ENCODE measurements at regions not wholly inside any gene's neighbourhood (a gene's known extent, or its start where the extent isn't known, plus 50 kb on each side); places are given as distances from the start of the nearest gene placed in this dataset.
"Not testable (repeated sequence)": the region's sequence is repeated elsewhere in the genome, so short reads cannot be mapped to it uniquely, and the experiment has no call there.

DNA sequence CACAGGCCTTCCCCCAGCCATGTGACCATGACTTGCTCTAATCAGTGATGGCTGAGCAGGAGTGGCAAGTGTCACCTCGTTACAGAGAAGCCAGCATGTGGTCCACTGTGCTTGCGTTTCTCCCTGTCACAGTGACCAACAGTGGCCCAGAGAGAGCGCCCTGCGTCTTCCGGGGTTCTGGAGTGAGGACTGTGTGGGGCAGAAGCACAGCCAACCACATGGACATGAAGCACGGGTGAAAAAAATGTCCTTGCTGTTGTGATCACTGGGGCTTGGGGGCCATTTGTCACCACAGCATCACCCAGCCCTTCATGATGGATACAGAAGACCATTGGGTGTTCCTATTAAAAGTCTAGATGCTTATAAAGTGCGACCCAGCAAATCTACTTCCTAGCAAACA is 174.6 kb upstream of the C14orf180 start:
- no peak for DNase-seq

DNA sequence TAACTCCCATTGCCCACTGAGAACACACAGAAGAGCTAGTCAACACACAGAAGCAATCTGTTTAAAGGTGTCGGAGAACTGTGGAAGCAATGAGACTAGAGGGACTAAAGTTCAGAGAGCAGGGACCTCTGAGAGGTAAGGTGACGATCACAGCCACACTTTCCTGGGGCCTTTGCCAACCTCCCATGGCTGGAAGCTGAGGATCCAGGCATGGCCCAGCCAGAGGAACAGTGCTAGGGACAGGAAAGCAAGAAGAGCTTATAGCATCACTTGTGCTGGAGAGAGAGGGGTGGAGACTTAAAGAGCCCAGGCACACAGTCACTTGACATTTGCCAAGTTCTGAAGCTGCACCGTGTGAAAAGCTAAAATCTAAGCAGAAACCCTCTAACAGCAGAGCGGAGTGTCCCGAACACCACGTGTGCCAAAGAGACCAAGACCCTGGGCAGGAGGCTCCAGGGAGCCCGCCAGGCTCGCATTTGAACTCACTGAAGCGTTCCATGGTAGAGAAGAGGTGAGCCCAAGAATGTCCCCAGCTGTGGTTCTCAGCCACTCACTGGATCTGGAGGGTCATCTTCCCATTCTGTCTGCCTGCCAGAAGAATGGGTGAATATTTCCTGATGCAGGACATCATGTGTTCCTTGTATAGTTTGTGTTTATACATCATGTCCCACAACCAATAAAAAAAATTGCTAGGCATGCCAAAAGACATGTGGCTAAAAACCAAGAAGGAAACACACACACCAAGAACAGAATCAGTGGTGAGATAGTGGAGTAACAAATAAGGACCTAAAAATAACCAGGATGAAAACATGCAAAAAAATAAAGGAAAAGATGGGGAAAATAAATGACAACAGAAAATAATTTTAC is 174.0 kb upstream of the C14orf180 start:
- no peak for DNase-seq

DNA sequence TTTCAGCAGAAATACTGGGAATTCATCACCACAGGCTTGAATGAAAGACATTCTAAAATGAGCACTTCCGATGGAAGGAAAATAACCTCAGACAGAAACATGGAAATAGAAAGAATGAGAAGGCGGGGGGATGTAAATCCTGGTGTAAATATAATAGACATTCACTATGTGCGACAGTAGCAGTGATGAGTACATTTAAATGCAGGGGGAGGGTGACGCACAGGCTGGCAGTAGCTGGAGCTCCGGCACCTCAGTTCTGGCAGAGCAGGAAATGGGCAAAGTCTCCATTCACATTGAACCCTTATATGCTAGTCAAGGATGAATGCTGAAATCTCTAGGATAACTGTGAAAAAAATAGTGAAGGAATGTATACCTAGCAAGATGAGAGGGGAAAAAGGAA is 172.7 kb upstream of the C14orf180 start:
- DNase-seq: no peak

DNA sequence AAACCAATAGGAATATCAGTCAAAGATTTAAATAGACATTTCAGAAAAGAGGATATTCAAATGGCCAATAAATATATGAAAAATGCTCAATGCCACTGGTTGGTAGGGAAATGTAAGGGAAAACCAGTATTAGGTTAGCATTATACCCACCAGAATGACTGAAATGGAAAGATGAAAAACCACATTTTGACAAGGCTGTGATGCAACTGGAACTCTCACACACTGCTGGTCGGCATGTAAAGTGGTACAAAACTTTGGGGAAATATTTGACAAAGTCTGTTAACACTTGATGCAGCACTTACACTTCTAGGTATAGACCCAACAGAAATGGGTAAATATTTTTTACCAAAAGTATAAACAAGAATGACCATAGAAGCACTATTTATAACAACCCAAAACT is 163.2 kb upstream of the C14orf180 start:
- DNase-seq: no peak

DNA sequence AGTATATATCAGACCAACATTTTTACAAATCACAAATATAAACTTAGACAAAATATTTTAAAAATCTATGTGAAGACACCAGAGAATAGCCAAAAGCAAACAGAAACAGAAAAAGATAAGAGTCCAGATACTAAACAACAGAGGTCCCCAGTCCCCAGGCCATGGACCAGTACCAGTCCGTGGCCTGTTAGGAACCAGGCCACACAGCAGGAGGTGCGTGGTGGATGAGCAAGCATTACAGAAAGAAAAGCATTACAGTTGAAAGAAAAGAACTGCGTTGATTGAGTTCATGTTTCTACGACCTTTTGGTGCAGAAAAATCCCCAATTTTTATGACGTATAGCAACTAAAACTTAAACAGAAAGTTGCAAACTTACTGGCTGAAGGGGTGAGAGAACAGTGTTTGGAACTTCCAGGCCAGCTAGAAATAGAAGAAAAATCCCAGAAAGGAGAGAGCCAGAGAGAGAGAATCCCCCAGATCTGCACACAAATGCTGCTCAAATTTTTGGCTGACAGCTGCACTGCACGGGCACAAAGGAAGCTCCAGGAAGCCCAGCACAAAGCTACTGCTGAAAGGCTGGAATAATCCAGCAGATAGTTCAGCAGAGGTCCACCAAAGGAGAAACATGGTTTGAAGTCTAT is 159.6 kb upstream of the C14orf180 start:
- DNase-seq: no peak

DNA sequence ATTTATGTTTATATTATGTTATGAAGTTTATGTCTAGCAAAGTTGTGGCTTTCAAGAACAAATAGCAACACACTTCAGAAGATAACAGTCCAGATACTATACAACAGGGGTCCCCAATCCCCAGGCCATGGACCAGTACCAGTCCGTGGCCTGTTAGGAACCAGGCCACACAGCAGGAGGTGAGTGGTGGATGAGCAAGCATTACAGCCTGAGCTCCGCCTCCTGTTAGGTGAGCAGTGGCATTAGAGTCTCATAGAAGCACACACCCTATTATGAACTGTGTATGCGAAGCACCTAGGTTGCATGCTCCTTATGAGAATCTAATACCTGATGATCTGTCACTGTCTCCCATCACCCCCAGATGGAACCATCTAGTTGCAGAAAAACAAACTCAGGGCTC is 159.0 kb upstream of the C14orf180 start:
- not testable (repeated sequence) for DNase-seq

DNA sequence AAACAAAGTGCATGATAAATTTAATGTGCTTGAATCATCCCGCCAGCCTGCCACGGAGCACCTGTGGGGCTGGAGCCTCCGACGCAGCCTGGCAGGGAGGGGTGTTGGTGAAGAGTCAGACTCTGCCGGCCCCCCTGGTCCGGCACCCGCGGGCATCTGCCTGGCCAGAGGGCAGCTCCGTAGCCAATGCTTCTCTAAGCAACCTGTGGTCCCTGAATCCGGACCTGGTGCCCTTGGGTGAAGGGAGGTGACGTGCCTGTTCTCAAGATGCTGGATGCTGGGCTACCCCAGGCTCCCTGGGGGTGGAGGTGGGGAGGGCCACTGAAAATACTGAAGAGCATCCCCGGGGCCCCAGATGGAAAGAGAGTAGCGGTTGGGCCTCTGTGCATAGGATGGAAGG is 158.6 kb upstream of the C14orf180 start:
- no peak for DNase-seq

DNA sequence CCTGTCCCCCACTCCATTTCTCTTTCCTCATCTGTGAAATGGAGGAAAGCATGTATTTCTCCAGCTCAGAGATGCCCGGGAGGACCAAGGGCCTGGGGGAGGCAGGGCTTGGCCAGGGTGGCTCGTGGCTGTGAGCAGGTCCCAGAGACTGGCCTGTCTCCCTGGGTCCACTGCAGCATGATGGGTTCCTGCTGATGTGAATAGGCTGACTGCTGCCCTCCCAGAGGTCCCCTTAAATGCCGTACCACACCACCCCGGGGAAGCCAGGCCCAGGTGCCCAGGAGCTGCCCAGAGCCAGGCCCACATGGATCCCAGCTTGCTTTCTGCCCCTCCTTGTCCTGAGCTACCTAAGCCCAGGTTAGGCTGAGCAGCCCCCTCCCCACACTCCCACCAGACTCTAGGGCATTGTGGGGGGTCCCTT is 158.2 kb upstream of the C14orf180 start:
- DNase-seq: no peak

DNA sequence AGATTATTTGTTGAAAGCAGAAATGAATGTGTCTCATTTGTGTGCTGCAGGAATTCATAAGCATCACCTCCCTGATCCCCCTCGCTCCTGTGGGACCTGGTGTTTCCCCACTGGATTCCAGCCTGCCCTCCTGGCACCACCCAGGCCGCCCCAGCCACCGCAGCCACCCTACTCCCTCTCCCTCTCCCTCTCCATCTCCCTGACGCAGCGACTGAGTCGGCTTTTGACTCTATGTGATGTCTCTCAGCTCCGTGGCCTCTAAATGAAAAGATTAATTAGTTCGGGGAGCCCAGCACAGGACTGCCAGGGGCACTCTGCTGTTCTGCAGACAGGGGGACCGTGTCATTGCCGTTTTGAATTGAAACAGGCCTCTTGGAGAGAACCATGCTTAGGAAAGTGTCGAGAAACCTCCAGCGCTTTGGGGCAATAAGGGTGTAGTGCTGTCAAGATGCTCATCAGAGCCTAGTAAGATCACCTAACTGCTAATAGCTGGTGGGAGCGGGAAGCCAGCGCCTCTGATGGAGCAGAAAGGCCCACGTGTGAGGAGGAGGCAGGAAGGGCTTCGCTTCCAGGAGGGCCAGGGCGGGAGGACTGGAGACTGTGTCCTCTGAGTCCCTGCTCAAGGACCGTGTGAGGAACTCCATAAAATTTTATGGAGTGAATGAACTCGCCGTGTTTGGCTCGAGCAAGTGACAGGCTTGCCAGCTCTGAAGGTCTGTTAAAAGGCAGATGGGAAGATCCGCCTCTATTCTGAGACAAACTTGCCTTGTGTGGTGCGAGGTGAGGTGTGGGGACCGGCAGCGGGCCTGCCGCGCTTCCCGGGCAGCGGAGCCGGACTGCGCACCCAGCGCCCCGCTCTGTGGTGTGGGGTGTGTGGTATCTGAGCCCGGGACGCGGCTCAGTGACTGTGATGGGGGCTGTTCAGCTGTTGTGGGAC is 157.4 kb upstream of the C14orf180 start:
- DNase-seq: no peak

DNA sequence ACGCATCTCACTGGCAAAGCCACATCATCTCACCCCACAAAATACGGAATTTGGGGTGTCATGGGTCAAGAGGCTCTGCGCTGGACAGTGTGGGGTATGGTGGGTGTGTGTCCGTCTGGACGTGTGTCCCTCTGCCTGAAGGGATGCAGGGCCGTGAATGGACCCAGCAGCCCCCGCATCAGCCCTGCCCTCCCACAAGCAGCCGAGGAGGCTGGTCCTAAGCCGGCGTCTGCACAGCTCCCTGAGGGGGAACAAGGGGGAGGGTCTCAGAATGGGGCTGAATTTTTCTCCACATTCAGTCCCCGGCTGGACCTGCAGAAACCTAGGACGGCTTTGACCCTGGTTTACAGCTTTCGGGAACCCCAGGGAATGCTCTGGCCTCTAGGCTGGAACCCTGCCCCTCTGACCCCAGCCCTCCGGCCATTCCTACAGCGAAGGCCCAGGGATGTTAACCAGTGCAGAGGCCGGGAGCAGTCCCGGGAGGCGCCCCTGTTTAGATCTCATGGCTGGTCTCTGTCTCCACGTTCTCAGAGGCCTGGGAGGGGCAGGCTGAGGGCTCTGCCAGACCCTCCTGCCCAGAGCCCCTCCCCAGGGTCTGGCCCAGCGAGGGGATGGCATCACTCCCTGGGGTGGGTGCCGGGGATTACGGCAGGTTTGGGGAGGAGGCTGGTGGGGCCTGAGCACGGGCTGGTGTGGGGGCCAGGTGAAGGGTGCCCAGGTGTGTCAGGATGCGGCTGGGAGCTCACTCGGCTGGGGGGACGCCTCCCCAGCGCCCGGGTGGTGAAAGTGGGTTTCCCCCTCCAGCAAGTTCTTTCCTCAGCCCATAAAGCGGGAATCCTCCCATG is 156.5 kb upstream of the C14orf180 start:
- no peak for DNase-seq

DNA sequence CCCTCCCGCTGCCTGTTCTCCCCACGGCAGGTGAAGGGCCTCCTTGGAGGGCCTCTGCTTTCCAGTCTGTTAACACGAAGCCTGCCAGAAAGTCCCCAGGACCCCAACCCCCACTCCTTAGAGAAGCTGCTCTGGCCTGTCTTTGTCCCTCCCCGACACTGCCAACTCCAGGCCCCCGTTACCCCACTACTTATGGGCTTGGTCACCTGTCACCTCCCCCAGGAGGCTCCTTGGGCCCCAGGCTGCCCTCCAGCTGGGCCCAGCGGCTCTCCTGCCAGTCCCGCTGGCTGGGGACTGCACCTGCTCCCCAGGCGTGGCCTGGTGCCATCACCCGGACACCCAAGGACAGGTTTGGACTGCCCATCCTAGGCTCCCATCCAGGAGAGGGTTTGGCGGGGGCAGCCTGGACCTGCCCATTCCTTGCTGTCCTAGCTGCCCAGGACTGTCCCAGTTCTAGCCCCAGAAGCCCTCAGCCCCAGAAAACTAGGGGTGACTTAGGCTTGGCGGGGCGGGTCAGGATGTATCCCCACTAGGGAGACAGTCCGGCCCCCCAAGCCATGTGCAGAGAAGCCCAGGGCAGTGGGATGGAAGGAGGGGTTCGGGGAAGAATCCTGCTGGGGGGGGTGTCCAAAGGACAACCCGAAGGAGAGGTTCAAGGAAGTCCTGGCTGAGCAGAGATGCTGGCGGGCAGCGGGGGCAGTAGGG is 155.7 kb upstream of the C14orf180 start:
- DNase-seq: no peak

DNA sequence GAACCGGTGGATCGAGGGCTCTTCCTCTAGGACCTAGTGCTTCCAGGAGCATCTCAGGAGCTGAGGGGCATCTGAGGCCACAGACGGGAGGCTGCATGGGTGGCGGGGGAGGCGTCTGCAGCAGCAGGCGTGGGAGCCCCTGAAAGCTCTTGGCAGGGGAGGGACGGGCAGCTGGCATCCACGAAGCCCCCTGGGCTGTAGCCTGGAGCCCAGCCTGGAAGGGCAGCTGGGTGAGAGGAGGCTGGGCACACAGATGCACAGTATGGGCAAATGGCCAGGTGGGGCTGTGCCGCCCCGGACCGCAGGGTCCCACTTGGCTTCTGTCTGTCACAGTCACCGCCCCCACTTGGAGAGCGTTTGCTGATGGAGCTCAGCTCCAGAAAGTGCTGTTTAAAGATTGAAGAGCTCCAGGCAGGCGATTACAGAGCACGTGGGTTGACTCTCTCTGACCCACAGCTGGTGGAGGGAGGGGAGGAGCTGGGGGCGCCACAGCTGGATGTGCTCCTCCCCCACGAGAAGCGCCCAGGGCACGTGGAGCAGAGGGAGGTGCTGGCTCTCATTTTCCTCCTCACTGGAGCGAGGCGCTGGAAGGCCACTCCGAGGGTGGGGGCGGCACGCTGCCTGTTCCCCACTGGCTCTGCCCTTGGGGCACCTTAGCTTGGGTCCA is 155.0 kb upstream of the C14orf180 start:
- DNase-seq: no peak

DNA sequence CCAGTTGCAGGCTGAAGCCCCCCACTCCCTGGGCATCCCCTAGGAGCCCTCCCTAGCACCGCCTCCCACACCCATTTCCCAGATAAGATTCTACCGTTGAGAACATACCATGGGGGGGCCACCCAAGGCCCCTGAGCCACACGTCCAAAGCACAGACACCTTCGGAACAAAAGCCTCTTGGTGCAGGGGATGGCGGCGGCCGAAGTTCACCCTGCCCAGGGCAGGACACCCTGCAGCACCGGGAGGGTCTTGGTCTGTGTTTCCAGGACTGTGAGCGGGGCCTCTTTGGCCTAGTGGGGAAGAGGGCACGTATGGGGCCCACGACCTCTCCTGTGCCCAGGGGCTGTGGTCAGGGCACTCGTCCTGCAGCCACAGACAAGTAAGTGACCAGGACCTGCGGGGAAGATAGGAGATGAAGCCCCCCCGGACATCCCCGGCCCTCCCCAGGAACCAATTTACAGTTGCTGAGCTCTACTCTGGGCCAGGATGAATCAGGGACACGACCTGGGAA is 154.3 kb upstream of the C14orf180 start:
- no peak for DNase-seq

DNA sequence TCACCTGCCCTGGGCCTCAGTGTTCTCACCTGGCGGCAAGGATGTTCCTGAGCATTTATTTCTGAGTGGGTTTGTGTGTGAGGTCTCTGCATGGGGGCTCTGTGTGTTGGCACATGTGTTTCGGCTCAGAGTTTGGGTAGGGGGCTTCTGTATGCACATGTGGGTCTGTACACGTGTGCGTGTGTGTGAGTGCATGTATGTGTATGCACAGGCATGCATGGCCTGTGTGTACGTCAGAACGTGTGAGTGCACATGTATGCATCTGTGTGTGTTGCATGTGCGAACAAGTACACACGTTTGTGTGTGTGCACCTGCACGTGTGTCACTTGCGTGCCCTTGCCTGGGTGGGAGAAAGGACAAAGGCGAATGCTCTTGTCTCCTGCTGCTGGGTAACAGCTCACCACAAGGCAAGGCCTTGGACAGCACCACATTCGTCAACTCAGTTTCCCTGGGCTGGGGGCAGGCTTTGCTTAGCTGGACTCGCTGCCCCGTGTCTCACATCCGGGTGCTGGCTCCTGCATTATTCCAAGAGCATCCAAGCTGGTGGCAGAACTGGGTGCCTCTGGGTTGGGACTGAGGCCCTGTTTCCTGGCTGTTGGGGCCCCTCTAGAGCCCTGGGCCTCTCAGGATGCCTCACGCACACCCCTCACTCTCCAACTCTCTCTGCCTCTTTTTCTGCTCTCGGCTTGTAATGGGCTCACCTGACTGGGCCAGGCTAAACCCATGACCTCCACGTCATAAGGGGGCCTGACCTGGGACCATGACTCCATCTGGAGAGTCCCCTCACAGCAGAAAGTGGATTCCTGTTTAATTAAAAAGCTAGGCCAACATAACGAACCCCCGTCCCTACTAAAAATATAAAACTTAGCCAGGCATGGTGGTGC is 153.6 kb upstream of the C14orf180 start:
- DNase-seq: no peak

DNA sequence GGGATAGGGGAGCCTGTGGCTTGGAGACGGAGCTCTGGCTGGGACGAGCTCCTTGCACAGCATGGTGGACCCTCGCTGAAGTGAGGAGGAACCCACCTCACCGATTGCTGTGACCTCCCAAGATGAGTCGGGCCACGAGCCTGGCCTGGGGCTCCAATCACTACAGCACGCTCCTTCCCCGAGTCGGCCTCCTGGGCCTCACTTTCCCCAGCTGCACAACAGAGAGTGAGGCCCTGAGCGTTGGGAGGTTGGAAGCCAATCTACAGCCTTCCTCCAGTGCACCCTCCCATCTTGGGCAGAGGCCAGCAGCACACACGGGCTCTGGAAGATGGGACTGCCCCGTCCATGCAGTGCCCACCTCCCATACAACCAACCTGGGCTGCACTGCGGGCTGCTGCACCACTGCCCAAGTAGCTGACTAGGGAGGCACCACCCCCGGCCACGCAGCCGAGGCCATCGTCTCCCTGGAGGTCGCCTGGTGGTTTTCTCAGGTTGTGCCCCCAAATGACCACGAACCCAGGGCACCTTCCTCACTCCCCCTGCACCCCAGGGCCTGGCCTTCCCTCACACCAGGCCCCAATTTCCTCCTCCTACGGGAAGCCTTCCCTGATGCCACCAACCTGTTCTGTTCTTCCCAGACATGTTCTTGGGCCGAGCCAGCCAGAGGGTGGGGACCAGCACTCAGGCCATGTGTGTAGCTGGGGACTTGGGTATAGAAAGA is 152.3 kb upstream of the C14orf180 start:
- DNase-seq: no peak

DNA sequence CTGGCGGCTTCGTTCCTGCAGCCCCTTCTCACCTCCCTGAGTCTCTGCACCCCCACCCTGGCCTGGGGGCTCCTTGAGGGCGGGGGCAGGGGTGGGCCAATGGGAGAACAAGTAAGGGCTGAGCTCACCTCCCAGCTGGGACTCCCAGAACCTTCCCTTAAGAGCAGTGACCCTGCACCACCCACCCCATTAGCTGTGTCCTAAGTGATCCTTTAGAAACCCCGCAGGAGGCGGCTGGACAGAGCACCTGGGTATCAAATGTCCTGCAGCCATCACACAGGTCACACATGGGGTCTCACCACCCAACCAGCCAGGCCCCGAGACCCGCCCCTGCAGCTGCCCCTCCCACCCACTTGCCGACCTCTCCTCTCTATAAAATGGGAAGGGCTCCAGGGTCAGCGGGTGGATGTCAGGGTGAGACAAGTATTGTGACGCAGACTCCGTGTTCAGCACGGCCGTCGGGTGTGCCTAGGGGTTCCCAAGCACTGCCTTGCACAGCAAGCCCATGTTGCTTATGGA is 151.2 kb upstream of the C14orf180 start:
- DNase-seq: no peak

DNA sequence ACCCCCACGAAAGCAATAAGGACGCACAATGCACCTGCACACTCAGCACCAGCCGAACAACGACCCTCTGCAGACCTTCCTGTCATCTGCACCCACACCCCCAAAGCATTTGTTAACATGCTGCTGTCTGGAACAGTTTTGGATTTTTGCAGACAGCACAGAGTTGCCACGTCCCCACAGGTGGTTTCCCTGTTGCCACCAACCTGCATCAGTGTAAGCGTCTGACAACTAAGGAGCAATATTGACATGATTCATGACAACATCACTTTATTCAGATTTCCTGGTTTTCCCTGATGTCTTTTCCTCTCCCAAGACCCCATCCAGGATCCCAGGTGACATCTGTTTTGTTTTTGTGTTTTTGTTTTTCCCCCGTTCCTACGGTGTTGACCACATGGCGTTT is 150.7 kb upstream of the C14orf180 start:
- no peak for DNase-seq

DNA sequence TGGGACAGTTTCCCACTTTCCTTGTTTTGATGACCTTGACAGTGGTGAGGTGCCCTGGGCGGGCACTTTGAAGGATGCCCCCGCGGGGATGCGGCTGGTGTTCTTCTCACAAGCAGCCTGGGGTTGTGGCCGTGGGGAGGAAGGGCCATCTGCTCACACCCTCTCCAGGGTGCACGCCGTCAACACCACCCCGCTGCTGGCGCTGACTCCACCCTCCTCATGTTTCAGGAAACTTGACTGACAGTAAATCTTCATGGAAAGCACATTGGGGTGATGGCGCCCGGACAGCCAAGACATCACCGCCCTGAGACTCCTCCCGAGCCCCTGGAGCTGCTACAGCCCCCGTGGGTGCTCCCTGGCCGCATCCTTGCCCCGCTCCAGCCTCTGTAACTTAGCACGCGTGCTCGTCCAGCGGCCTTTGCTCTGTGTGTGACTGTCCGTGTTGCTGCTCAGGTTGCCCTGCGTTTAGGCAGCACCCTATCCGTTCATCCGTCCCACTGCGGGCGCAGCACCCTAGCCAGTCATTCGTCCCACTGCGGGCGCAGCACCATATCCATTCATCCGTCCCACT is 150.2 kb upstream of the C14orf180 start:
- no peak for DNase-seq
